Fibroblast of mammary gland (primary cell): ENCODE measurements at regions not wholly inside any gene's neighbourhood (a gene's known extent, or its start where the extent isn't known, plus 50 kb on each side); places are given as distances from the start of the nearest gene placed in this dataset.

ENCODE experiments used
- DNase-seq: peaks from one replicate; pipeline ENCODE4 v3.0.0-alpha.2; 2010; ENCODE audit warnings: low read depth
- H3K4me3 ChIP-seq: 2 replicates; pipeline ENCODE4 v1.5.1; 2011; ENCODE audit warnings: low read depth, mild to moderate bottlenecking, low read length, moderate library complexity; ENCODE audit not compliant: control insufficient read depth
- CTCF ChIP-seq: conservative IDR thresholded peaks from 2 replicates; pipeline ENCODE4 v1.5.1; 2011; ENCODE audit warnings: low read depth, low read length, inconsistent platforms; ENCODE audit not compliant: control insufficient read depth, insufficient read depth

- no peak for DNase-seq
- TF ChIP-seq CTCF = no peak
- H3K4me3 ChIP-seq = no peak overlapping the region
Measured at GRCh38 chr2:2520401-2520811, 189.3 kb upstream of the MYT1L start.

GRCh38 chr2:2519381-2519780 is 188.3 kb upstream of the MYT1L start:
- DNase-seq = no peak
- no peak for TF ChIP-seq CTCF
- H3K4me3 ChIP-seq = no peak overlapping the region

GRCh38 chr2:2517399-2517798 is 186.3 kb upstream of the MYT1L start:
- DNase-seq = no peak
- TF ChIP-seq CTCF = no peak
- no peak overlapping the region for H3K4me3 ChIP-seq

- DNase-seq = no peak
- no peak overlapping the region for H3K4me3 ChIP-seq
- TF ChIP-seq CTCF = no peak
Measured at GRCh38 chr2:2516386-2516785, 185.3 kb upstream of the MYT1L start.

GRCh38 chr2:2512931-2513330 is 181.9 kb upstream of the MYT1L start:
- TF ChIP-seq CTCF = no peak
- DNase-seq = no peak
- H3K4me3 ChIP-seq = no peak overlapping the region

- DNase-seq = no peak
- H3K4me3 ChIP-seq = no peak overlapping the region
- no peak for TF ChIP-seq CTCF
Measured at GRCh38 chr2:2507417-2507997, 176.4 kb upstream of the MYT1L start.

- no peak for DNase-seq
- TF ChIP-seq CTCF = no peak
- H3K4me3 ChIP-seq = no peak overlapping the region
Measured at GRCh38 chr2:2506536-2506935, 175.5 kb upstream of the MYT1L start.
